Endothelial cell of umbilical vein (primary cell): ENCODE measurements at regions not wholly inside any gene's neighbourhood (a gene's known extent, or its start where the extent isn't known, plus 50 kb on each side); places are given as distances from the start of the nearest gene placed in this dataset.

Experiments
- BruUV-seq: library from RNA; stranded (reverse); fragments of 400-500 nt; replicated peaks from 2 replicates; lab custom pipeline; 2021; lab: Mats Ljungman, UMichigan
- CTCF ChIA-PET: fragments of 300-600, 350-600 bp; sonication (Branson Sonifier 250); formaldehyde crosslinking; loops from one replicate; lab custom pipeline; 2021; ENCODE audit warnings: antibody characterized with exemption, inconsistent platforms; lab: Charles Lee
- POLR2A ChIA-PET: fragments of 300-600, 350-600 bp; sonication (Branson Sonifier 250); formaldehyde crosslinking; loops from one replicate; lab custom pipeline; 2021; ENCODE audit warnings: antibody characterized with exemption, inconsistent platforms; lab: Charles Lee
- DNase-seq: peaks from one replicate; pipeline ENCODE4 v3.0.0-alpha.2; 2011; ENCODE audit warnings: low read depth, low spot score
- FAIRE-seq: peaks from 2 replicates; lab custom pipeline; 2011; peaks lifted over from hg19 to GRCh38; lab: Jason Lieb, UNC
- H2AFZ ChIP-seq: 2 replicates; pipeline ENCODE4 v1.6.0; 2012; ENCODE audit warnings: low read depth, low read length, control low read depth, inconsistent platforms
- H3K27ac ChIP-seq: 2 replicates; pipeline ENCODE4 v1.5.1; 2011; ENCODE audit warnings: low read depth, mild to moderate bottlenecking, control low read depth, low read length, moderate library complexity; ENCODE audit not compliant: insufficient read depth
- H3K27me3 ChIP-seq, 2 experiments: 2 replicates each; pipeline versions ENCODE4 v1.6.0 to v1.6.1; 2011; ENCODE audit warnings: low read length in 2 of 2, mixed read lengths in 1 of 2; ENCODE audit not compliant: control insufficient read depth in 2 of 2, insufficient read depth in 2 of 2
- H3K36me3 ChIP-seq, 2 experiments: 2 replicates in 1 of 2; 3 replicates in 1 of 2; pipeline ENCODE4 v1.5.1; 2011; ENCODE audit warnings: low read length in 2 of 2, mild to moderate bottlenecking in 1 of 2, moderate library complexity in 1 of 2; ENCODE audit not compliant: control insufficient read depth in 2 of 2, insufficient read depth in 2 of 2; ENCODE audit errors: extremely low read depth in 1 of 2
- H3K4me1 ChIP-seq: 3 replicates; pipeline ENCODE4 v1.5.1; 2011; ENCODE audit warnings: mild to moderate bottlenecking, low read length; ENCODE audit not compliant: control insufficient read depth, insufficient read depth; ENCODE audit errors: extremely low read depth
- H3K4me2 ChIP-seq: 2 replicates; pipeline ENCODE4 v1.6.1; 2011; ENCODE audit warnings: low read length, control low read depth, mixed read lengths; ENCODE audit not compliant: insufficient read depth
- H3K4me3 ChIP-seq, 3 experiments: fragments of 200-600 bp in 1 of 3; sonication (generic), shearing (Covaris generic) in 1 of 3; replicated peaks in 1 of 3; 2 replicates each; pipeline ENCODE4 v1.5.1; 2011 to 2016; ENCODE audit warnings: control low read depth in 3 of 3, low read length in 3 of 3, mild to moderate bottlenecking in 2 of 3, inconsistent platforms in 1 of 3, low read depth in 1 of 3, moderate library complexity in 1 of 3; ENCODE audit not compliant: insufficient read depth in 1 of 3
- H3K79me2 ChIP-seq: 2 replicates; pipeline ENCODE4 v1.6.0; 2012; ENCODE audit warnings: low read length, inconsistent platforms; ENCODE audit not compliant: control insufficient read depth, insufficient read depth
- H3K9ac ChIP-seq: replicated peaks from 2 replicates; pipeline ENCODE3; 2011; ENCODE audit warnings: low read length, control low read depth; ENCODE audit not compliant: insufficient read depth; ENCODE audit errors: extremely low read depth
- H3K9me1 ChIP-seq: replicated peaks from 3 replicates; pipeline ENCODE4 v1.6.0; 2011; ENCODE audit warnings: mild to moderate bottlenecking, low read length; ENCODE audit not compliant: control insufficient read depth, insufficient read depth; ENCODE audit errors: extremely low read depth
- H3K9me3 ChIP-seq: replicated peaks from 2 replicates; pipeline ENCODE4 v1.5.1; 2012; ENCODE audit warnings: low read length, inconsistent platforms; ENCODE audit not compliant: control insufficient read depth, insufficient read depth
- H4K20me1 ChIP-seq: replicated peaks from 2 replicates; pipeline ENCODE3; 2011; ENCODE audit warnings: mild to moderate bottlenecking, low read length; ENCODE audit not compliant: control insufficient read depth, insufficient read depth; ENCODE audit errors: extremely low read depth
- CTCF ChIP-seq, 2 donors: IDR thresholded peaks; 1 replicate in 1 of 2; 2 replicates in 1 of 2; pipeline ENCODE4 v1.5.1; 2011; ENCODE audit warnings: low read length in 2 of 2, mild to moderate bottlenecking in 2 of 2, moderate library complexity in 2 of 2, control low read depth in 1 of 2, inconsistent platforms in 1 of 2, low read depth in 1 of 2; ENCODE audit not compliant: insufficient read depth in 1 of 2; ENCODE audit errors: extremely low read depth in 1 of 2
- EZH2 ChIP-seq: IDR thresholded peaks from 2 replicates; pipeline ENCODE4 v1.6.1; 2012; ENCODE audit warnings: borderline replicate concordance, low read depth, mild to moderate bottlenecking, moderate library complexity, low read length, inconsistent platforms; ENCODE audit not compliant: severe bottlenecking
- FOS ChIP-seq: IDR thresholded peaks from 2 replicates; pipeline ENCODE4 v1.6.1; 2011; ENCODE audit warnings: mild to moderate bottlenecking, low read length, moderate library complexity, borderline replicate concordance; ENCODE audit not compliant: insufficient read depth
- GATA2 ChIP-seq: IDR thresholded peaks from 2 replicates; pipeline ENCODE4 v1.7.0; 2011; ENCODE audit warnings: low read depth, mild to moderate bottlenecking, moderate library complexity, mixed read lengths, low read length; ENCODE audit not compliant: insufficient read length, insufficient read depth
- JUN ChIP-seq: IDR thresholded peaks from 2 replicates; pipeline ENCODE4 v1.6.1; 2011; ENCODE audit warnings: borderline replicate concordance, low read depth; ENCODE audit not compliant: insufficient read length, insufficient read depth
- MAX ChIP-seq: IDR thresholded peaks from 2 replicates; pipeline ENCODE4 v1.6.1; 2011; ENCODE audit not compliant: insufficient read depth, insufficient read length
- MYC ChIP-seq: IDR thresholded peaks from one replicate; pipeline ENCODE4 v1.6.1; 2011; ENCODE audit warnings: mild to moderate bottlenecking, low read depth, low read length
- POLR2A ChIP-seq: IDR thresholded peaks from 2 replicates; pipeline ENCODE4 v1.6.1; 2012; ENCODE audit warnings: low read depth, mild to moderate bottlenecking, control low read depth, low read length
- POLR2AphosphoS5 ChIP-seq: IDR thresholded peaks from 2 replicates; pipeline ENCODE4 v1.6.1; 2012; ENCODE audit warnings: low read depth, mild to moderate bottlenecking, control low read depth, low read length, moderate library complexity; ENCODE audit not compliant: insufficient read depth
- dilution Hi-C: fragments of 300-500 bp; cut with MboI; formaldehyde crosslinking; loops from one replicate; pipeline ENCODE4 v1.15.0; 2019; ENCODE audit warnings: low sequenced_read_pairs; ENCODE audit not compliant: extremely low pct_ligation_motif_present
- intact Hi-C: fragments of 100-400 bp; cut with micrococcal nuclease; formaldehyde crosslinking; loops from one replicate; pipeline ENCODE4 v1.10.0; 2022

- no peak for TF ChIP-seq JUN
- TF ChIP-seq MAX, result no peak
- Histone ChIP-seq H3K9me1 (no peaks in the 10 kb centered on the region), H2AFZ (no peak overlapping the region), H4K20me1 (no peaks in the 10 kb centered on the region), H3K9ac (no peak overlapping the region), H3K27ac (no peak overlapping the region), H3K9me3 (no peaks in the 10 kb centered on the region), H3K36me3 (no peaks in the 10 kb centered on the region), H3K79me2 (no peaks in the 10 kb centered on the region), H3K4me3 (no peak overlapping the region), H3K4me2 (no peak overlapping the region), H3K4me1 (no peaks in the 10 kb centered on the region), H3K27me3 (no peaks in the 10 kb centered on the region)
- ChIA-PET POLR2A (no interaction called here), CTCF (no interaction called here)
- dilution Hi-C loops, result no loop called here
- no TSS peak for BruUV-seq
- no peak for DNase-seq
- no peak for FAIRE-seq
- intact Hi-C loops, result no loop called here
These were observed 306.9 kb downstream of the ZPLD1 start for GRCh38 chr3:102741694-102742093.

GRCh38 chr3:102745881-102746280 lies 311.1 kb downstream of the ZPLD1 start:
- H3K4me2 ChIP-seq, result no peak overlapping the region
- no TSS peak for BruUV-seq
- no peak overlapping the region for H3K4me3 ChIP-seq
- H3K9ac ChIP-seq, result no peak overlapping the region
- no peaks in the 10 kb centered on the region for H3K4me1 ChIP-seq
- no peaks in the 10 kb centered on the region for H3K27me3 ChIP-seq
- no peaks in the 10 kb centered on the region for H3K79me2 ChIP-seq
- dilution Hi-C loops (no loop called here), intact Hi-C loops (no loop called here)
- DNase-seq (no peak), FAIRE-seq (no peak)
- ChIA-PET CTCF (no interaction called here), POLR2A (no interaction called here)
- no peaks in the 10 kb centered on the region for H3K9me1 ChIP-seq
- H3K36me3 ChIP-seq, result no peaks in the 10 kb centered on the region
- H2AFZ ChIP-seq, result no peak overlapping the region
- no peaks in the 10 kb centered on the region for H3K9me3 ChIP-seq
- TF ChIP-seq EZH2, result no peak
- no peak for TF ChIP-seq POLR2A
- no peak for TF ChIP-seq MYC
- TF ChIP-seq JUN, result no peak
- no peak for TF ChIP-seq MAX
- no peak for TF ChIP-seq GATA2
- TF ChIP-seq CTCF (IDR thresholded peaks at IDR 0.05; ENCODE audit: extremely low read depth in 1 of 2, insufficient read depth in 1 of 2, low read depth in 1 of 2, low read length in 2 of 2), result no peak
- no peak for TF ChIP-seq POLR2AphosphoS5
- no peak for TF ChIP-seq FOS
- no peak overlapping the region for H3K27ac ChIP-seq
- H4K20me1 ChIP-seq, result no peaks in the 10 kb centered on the region
